ENCODE measurements at regions not wholly inside any gene's neighbourhood (a gene's known extent, or its start where the extent isn't known, plus 50 kb on each side); places are given as distances from the start of the nearest gene placed in this dataset.

GRCh38 chr6:106804346-106805335, 169.9 kb downstream of the CD24 start:
- no TSS peak for BruUV-seq (replicated peaks)
- Histone ChIP-seq H3K9me3 (replicated peaks; ENCODE audit: control insufficient read depth, insufficient read depth, low read depth, low read length) (no peaks in the 10 kb centered on the region), H3K27me3 (ENCODE audit: control insufficient read depth in 2 of 2, insufficient read depth in 2 of 2, low read length in 2 of 2) (no peaks in the 10 kb centered on the region), H3K4me3 (no peak overlapping the region), H3K4me1 (replicated peaks in 1 of 2; ENCODE audit: control insufficient read depth in 2 of 2, insufficient read depth in 2 of 2, low read length in 2 of 2) (peaks cover 4 to 10% of the 10 kb centered on the region in 2 experiments; a peak in 4 of 5 replicates), H4K20me1 (replicated peaks; ENCODE audit: control insufficient read depth, insufficient read depth, low read length) (no peaks in the 10 kb centered on the region), H3K9me1 (ENCODE audit: control insufficient read depth, insufficient read depth, low read length) (no peaks in the 10 kb centered on the region), H3K9ac (ENCODE audit: insufficient read depth in 1 of 2, low read depth in 2 of 2, low read length in 2 of 2) (no peak overlapping the region), H3K36me3 (ENCODE audit: control insufficient read depth, insufficient read depth, low read length) (no peaks in the 10 kb centered on the region), H3K27ac (ENCODE audit: extremely low read depth, low read depth, low read length) (no peak overlapping the region), H3K4me2 (ENCODE audit: insufficient read depth, low read length) (no peak overlapping the region), H2AFZ (ENCODE audit: low read depth, low read length) (peak overlapping the region; percentile 54), H3K79me2 (ENCODE audit: control insufficient read depth, insufficient read depth, low read length) (no peaks in the 10 kb centered on the region)
- ChIA-PET POLR2A (interaction anchor here (1.2 kb wide), 1 partner anchor 13 kb away, joined by 4 read pairs; no protein-coding TSS in a partner anchor), CTCF (ENCODE audit: low intra/inter-chr PET ratio) (no interaction called here)
- intact Hi-C loops (cut with micrococcal nuclease) (loop anchor here (5.0 kb wide), 1 partner anchor 173 kb away; no protein-coding TSS in a partner anchor), in situ Hi-C loops (cut with MboI) (no loop called here)
- no peak for FAIRE-seq
- DNase-seq (ENCODE audit: extremely low read depth in 1 of 4, low spot score in 3 of 4) = no peak
- ATAC-seq = no peak
- WGBS (ENCODE audit: insufficient coverage, low coverage, missing lambda C conversion rate) = 24% methylated on average over 7 of the region's 7 CpGs
- 0 out of 2 replicates have a peak, but pooled peaks have one; percentile 14 for TF ChIP-seq TEAD2 (tag; IDR thresholded peaks at IDR 0.05)
- 0 out of 2 replicates have a peak, but pooled peaks have one; percentile 26 for TF ChIP-seq ZFP1 (CRISPR knock-in tag; IDR thresholded peaks at IDR 0.05)
- TF ChIP-seq ELF1 (tag; IDR thresholded peaks at IDR 0.05) = peak; percentile 59
- no peak for TF ChIP-seq GTF2B (IDR thresholded peaks at IDR 0.05; ENCODE audit: extremely low read depth, insufficient read length)
- TF ChIP-seq RBM25 (IDR thresholded peaks at IDR 0.05; ENCODE audit: low read depth, low read length, severe bottlenecking) = peak; percentile 64
- peak; percentile 76 for TF ChIP-seq NFYB (IDR thresholded peaks at IDR 0.05; ENCODE audit: extremely low read depth, insufficient read length)

Measured in K562 (cell line).